ENCODE measurements at regions not wholly inside any gene's neighbourhood (a gene's known extent, or its start where the extent isn't known, plus 50 kb on each side); places are given as distances from the start of the nearest gene placed in this dataset.

- H3K9me3 ChIP-seq, result no peaks in the 10 kb centered on the region
- H3K4me1 ChIP-seq, result no peaks in the 10 kb centered on the region
- intact Hi-C loops (cut with DNase I), result no loop called here
- no peaks in the 10 kb centered on the region for H3K36me3 ChIP-seq (replicated peaks in 1 of 2; ENCODE audit: insufficient read depth in 1 of 2, low read depth in 2 of 2)
- no peak for ATAC-seq
- TF ChIP-seq CTCF (IDR thresholded peaks at IDR 0.05) (no peak), POLR2A (IDR thresholded peaks at IDR 0.05) (no peak)
- no peak for DNase-seq
- no peak overlapping the region for H3K27ac ChIP-seq
- H3K4me3 ChIP-seq, result no peak overlapping the region
- H3K27me3 ChIP-seq, result no peaks in the 10 kb centered on the region
These were observed 188.3 kb upstream of the MEOX2 start for GRCh38 chr7:15874774-15875173.

DNA sequence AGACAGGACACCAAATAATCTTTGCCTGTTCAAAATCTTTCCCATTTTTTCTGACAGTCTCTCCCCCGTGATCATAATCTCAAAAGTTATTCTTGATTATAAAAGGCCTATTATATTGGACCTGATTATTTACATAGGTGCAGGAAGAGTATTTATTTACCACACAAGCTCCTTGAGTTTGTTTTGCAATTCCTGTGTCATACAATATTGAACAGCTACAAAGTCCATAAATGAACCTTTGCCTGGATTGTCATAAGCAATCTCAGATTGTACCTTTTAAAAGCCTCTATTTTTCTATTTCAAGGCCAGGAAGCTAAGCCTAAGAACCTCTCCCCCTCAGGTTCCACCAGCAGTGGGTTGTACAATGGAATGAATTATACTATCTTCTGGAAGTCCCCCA lies 183.9 kb upstream of the MEOX2 start:
- H3K27ac ChIP-seq, result no peak overlapping the region
- H3K4me1 ChIP-seq, result no peaks in the 10 kb centered on the region
- no peak for DNase-seq
- 17 to 32% methylated on average over 1 of the region's 1 CpG for WGBS, 2 donors
- intact Hi-C loops (cut with DNase I), result no loop called here
- H3K9me3 ChIP-seq, result no peaks in the 10 kb centered on the region
- no peaks in the 10 kb centered on the region for H3K27me3 ChIP-seq
- no peak for TF ChIP-seq POLR2A (IDR thresholded peaks at IDR 0.05)
- TF ChIP-seq CTCF (IDR thresholded peaks at IDR 0.05), result no peak
- no peaks in the 10 kb centered on the region for H3K36me3 ChIP-seq (replicated peaks in 1 of 2; ENCODE audit: insufficient read depth in 1 of 2, low read depth in 2 of 2)
- H3K4me3 ChIP-seq, result no peak overlapping the region
- no peak for ATAC-seq

DNA sequence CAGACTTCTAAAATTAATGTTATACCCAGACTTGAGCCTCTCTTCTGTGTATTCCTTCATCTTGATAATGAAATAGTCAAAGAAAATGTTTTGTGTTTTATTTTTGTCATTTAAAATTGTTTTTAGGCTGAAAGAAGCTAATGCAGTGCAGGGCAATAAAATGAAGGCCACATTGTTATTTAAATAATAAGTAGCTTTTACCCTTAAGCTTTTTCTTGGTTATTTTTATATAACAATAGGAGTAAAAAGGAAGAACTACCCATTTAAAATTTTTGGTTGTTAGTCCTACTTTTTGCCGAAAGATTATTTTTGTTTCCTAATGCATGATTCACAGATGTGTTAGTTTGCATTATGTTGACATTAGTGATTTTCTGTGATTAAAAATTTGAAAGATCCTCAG lies 181.0 kb upstream of the MEOX2 start:
- intact Hi-C loops (cut with DNase I), result no loop called here
- Histone ChIP-seq H3K36me3 (replicated peaks in 1 of 2; ENCODE audit: insufficient read depth in 1 of 2, low read depth in 2 of 2) (no peaks in the 10 kb centered on the region), H3K9me3 (no peaks in the 10 kb centered on the region), H3K27me3 (no peaks in the 10 kb centered on the region), H3K4me1 (no peaks in the 10 kb centered on the region), H3K27ac (no peak overlapping the region), H3K4me3 (no peak overlapping the region)
- WGBS, 2 donors, result 69 to 72% methylated on average over 1 of the region's 1 CpG
- no peak for DNase-seq
- ATAC-seq, result no peak
- TF ChIP-seq POLR2A (IDR thresholded peaks at IDR 0.05), result no peak
- TF ChIP-seq CTCF (IDR thresholded peaks at IDR 0.05), result no peak

- Histone ChIP-seq H3K27me3 (no peaks in the 10 kb centered on the region), H3K4me1 (no peaks in the 10 kb centered on the region), H3K4me3 (no peak overlapping the region), H3K9me3 (no peaks in the 10 kb centered on the region), H3K36me3 (replicated peaks in 1 of 2; ENCODE audit: insufficient read depth in 1 of 2, low read depth in 2 of 2) (no peaks in the 10 kb centered on the region), H3K27ac (no peak overlapping the region)
- no peak for ATAC-seq
- intact Hi-C loops (cut with DNase I), result no loop called here
- no peak for TF ChIP-seq CTCF (IDR thresholded peaks at IDR 0.05)
- no peak for TF ChIP-seq POLR2A (IDR thresholded peaks at IDR 0.05)
- DNase-seq, result no peak
- WGBS, 2 donors, result 26 to 32% methylated on average over 1 of the region's 1 CpG
These were observed 180.3 kb upstream of the MEOX2 start for GRCh38 chr7:15866753-15867152.

DNA sequence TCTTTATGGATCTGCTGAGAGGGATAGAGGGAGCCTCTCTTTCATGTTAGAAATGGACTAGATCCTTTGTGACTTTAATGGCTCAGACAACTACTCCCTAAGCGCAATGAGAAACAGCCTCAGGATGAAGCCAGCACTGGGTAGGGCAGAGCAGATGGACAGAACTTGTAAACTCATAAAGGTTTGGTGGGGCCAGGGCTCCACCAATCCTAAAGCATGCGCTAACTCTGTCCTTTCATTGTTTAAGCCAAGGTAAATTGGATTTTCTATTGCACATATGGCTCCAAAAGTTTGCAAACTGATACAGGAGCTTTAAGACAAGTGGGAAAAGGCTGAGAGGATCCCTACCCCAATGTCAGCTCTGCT lies 178.1 kb upstream of the MEOX2 start:
- no peak overlapping the region for H3K27ac ChIP-seq
- no peak for DNase-seq
- no peaks in the 10 kb centered on the region for H3K4me1 ChIP-seq
- WGBS, 2 donors, result 86% methylated on average over 2 of the region's 2 CpGs
- TF ChIP-seq CTCF (IDR thresholded peaks at IDR 0.05) (no peak), POLR2A (IDR thresholded peaks at IDR 0.05) (no peak)
- intact Hi-C loops (cut with DNase I), result no loop called here
- no peak for ATAC-seq
- no peaks in the 10 kb centered on the region for H3K36me3 ChIP-seq (replicated peaks in 1 of 2; ENCODE audit: insufficient read depth in 1 of 2, low read depth in 2 of 2)
- H3K9me3 ChIP-seq, result no peaks in the 10 kb centered on the region
- no peak overlapping the region for H3K4me3 ChIP-seq
- no peaks in the 10 kb centered on the region for H3K27me3 ChIP-seq
